ENCODE measurements at regions not wholly inside any gene's neighbourhood (a gene's known extent, or its start where the extent isn't known, plus 50 kb on each side); places are given as distances from the start of the nearest gene placed in this dataset.

DNA sequence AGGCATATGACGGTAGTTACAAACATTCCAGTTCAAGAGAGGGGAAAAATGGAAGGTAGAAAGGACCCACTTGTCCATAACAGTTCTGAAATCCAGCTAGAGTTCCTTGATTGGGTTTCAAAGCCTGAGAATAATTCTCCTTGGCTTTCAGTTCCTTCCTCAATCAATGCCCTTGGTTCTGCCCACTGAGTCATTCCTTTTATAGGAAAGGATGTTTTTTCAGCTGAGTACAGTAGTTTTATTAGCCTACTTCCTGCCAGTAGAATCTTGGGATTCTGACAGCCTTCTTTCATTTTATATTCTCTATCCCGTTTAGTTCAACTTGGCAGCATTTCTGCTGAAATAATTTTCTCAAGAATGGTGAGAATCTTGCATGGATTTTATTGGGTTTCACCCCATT lies 386.9 kb upstream of the SMC2 start:
- Histone ChIP-seq H3K27me3 (ENCODE audit: control insufficient read depth, insufficient read depth, low read length) (no peaks in the 10 kb centered on the region), H3K27ac (ENCODE audit: low read depth in 2 of 2, low read length in 2 of 2) (no peak overlapping the region), H3K9me3 (ENCODE audit: control insufficient read depth in 2 of 3, insufficient read depth in 1 of 3, low read length in 3 of 3) (no peaks in the 10 kb centered on the region), H3K4me3 (ENCODE audit: low read length in 3 of 3) (no peak overlapping the region), H3K36me3 (ENCODE audit: control insufficient read depth in 2 of 3, insufficient read depth in 3 of 3, low read length in 3 of 3) (no peaks in the 10 kb centered on the region), H3K9ac (ENCODE audit: low read length in 3 of 3) (no peak overlapping the region), H3K4me1 (ENCODE audit: control insufficient read depth in 2 of 3, insufficient read depth in 2 of 3, low read depth in 1 of 3, low read length in 3 of 3) (no peaks in the 10 kb centered on the region)
- FAIRE-seq, result no peak
- DNase-seq, result no peak
- intact Hi-C loops (cut with DNase I), result no loop called here
- TF ChIP-seq, protein P1, sequence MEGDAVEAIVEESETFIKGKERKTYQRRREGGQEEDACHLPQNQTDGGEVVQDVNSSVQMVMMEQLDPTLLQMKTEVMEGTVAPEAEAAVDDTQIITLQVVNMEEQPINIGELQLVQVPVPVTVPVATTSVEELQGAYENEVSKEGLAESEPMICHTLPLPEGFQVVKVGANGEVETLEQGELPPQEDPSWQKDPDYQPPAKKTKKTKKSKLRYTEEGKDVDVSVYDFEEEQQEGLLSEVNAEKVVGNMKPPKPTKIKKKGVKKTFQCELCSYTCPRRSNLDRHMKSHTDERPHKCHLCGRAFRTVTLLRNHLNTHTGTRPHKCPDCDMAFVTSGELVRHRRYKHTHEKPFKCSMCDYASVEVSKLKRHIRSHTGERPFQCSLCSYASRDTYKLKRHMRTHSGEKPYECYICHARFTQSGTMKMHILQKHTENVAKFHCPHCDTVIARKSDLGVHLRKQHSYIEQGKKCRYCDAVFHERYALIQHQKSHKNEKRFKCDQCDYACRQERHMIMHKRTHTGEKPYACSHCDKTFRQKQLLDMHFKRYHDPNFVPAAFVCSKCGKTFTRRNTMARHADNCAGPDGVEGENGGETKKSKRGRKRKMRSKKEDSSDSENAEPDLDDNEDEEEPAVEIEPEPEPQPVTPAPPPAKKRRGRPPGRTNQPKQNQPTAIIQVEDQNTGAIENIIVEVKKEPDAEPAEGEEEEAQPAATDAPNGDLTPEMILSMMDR (IDR thresholded peaks at IDR 0.05; ENCODE audit: borderline replicate concordance, extremely low read depth, insufficient read depth), result no peak

DNA sequence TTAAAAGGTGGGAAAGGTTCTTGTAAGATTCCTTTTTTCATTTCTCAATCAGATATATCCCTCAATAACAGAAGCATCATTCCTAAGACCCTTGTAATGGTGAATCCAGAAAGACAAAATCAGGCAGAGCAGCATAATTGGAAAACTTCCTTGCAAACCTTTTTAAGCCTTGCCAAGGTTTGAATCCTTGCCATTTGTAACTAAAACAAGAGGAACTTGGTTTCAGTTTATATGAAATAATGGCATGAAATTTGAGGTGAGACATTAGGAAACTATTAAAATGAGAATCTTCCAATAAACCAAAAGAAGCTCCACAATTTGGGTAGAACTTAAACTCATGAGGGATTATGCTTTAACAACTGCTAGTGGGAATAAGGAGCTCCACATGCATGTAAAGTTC lies 384.7 kb upstream of the SMC2 start:
- H3K36me3 ChIP-seq (ENCODE audit: control insufficient read depth in 2 of 3, insufficient read depth in 3 of 3, low read length in 3 of 3), result no peaks in the 10 kb centered on the region
- H3K4me3 ChIP-seq (ENCODE audit: low read length in 3 of 3), result no peak overlapping the region
- DNase-seq (no peak), FAIRE-seq (no peak)
- H3K9me3 ChIP-seq (ENCODE audit: control insufficient read depth in 2 of 3, insufficient read depth in 1 of 3, low read length in 3 of 3), result no peaks in the 10 kb centered on the region
- TF ChIP-seq, protein P1 (IDR thresholded peaks at IDR 0.05; ENCODE audit: borderline replicate concordance, extremely low read depth, insufficient read depth), result no peak
- no peak overlapping the region for H3K27ac ChIP-seq (ENCODE audit: low read depth in 2 of 2, low read length in 2 of 2)
- no peak overlapping the region for H3K9ac ChIP-seq (ENCODE audit: low read length in 3 of 3)
- intact Hi-C loops (cut with DNase I), result no loop called here
- no peaks in the 10 kb centered on the region for H3K27me3 ChIP-seq (ENCODE audit: control insufficient read depth, insufficient read depth, low read length)
- H3K4me1 ChIP-seq (ENCODE audit: control insufficient read depth in 2 of 3, insufficient read depth in 2 of 3, low read depth in 1 of 3, low read length in 3 of 3), result no peaks in the 10 kb centered on the region

DNA sequence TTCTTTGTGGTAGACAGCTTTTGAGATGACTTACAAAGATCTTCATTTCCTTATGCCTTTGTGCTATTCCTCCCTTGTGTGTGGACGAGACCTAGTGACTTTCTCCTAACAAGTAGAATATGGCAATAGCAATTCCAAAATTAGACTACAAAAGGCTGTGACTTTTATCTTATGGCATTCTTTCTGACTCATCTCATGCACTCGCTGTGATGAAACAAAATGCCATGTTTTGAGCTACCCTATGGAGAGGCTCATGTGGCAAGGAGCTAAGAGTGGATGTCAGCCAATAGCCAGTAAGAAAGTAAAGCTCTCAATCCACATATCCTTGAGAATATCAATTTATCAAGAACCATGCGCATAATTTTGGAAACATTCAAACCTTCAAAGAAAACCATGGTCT lies 380.5 kb upstream of the SMC2 start:
- Histone ChIP-seq H3K36me3 (ENCODE audit: control insufficient read depth in 2 of 3, insufficient read depth in 3 of 3, low read length in 3 of 3) (no peaks in the 10 kb centered on the region), H3K4me3 (ENCODE audit: low read length in 3 of 3) (no peak overlapping the region), H3K27ac (ENCODE audit: low read depth in 2 of 2, low read length in 2 of 2) (no peak overlapping the region), H3K9me3 (ENCODE audit: control insufficient read depth in 2 of 3, insufficient read depth in 1 of 3, low read length in 3 of 3) (no peaks in the 10 kb centered on the region), H3K9ac (ENCODE audit: low read length in 3 of 3) (no peak overlapping the region), H3K27me3 (ENCODE audit: control insufficient read depth, insufficient read depth, low read length) (no peaks in the 10 kb centered on the region), H3K4me1 (ENCODE audit: control insufficient read depth in 2 of 3, insufficient read depth in 2 of 3, low read depth in 1 of 3, low read length in 3 of 3) (no peaks in the 10 kb centered on the region)
- no peak for DNase-seq
- TF ChIP-seq, protein P1 (IDR thresholded peaks at IDR 0.05; ENCODE audit: borderline replicate concordance, extremely low read depth, insufficient read depth), result no peak
- no peak for FAIRE-seq
- intact Hi-C loops (cut with DNase I), result no loop called here

DNA sequence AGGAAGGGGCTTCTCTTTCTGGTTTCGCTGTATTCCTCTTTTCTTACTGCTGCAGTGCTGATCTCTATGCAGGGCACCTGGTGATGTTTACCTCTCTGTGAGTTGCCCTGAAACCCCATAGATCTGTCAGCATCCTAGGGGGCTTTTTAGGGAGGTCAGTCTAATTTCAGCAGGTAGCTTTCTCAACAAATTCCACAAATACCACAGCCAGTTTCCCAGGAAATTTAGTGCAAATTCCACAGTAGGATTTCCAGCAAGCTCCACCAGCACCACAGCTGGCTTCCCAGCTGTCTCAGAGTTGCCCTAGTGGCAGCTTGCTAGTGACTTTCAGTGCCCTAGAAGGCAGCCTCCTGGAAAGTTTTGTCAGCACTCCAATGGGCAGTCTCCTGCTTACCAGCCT lies 379.1 kb upstream of the SMC2 start:
- H3K27me3 ChIP-seq (ENCODE audit: control insufficient read depth, insufficient read depth, low read length), result no peaks in the 10 kb centered on the region
- no peak overlapping the region for H3K27ac ChIP-seq (ENCODE audit: low read depth in 2 of 2, low read length in 2 of 2)
- no peaks in the 10 kb centered on the region for H3K9me3 ChIP-seq (ENCODE audit: control insufficient read depth in 2 of 3, insufficient read depth in 1 of 3, low read length in 3 of 3)
- no peak overlapping the region for H3K4me3 ChIP-seq (ENCODE audit: low read length in 3 of 3)
- no peak for FAIRE-seq
- intact Hi-C loops (cut with DNase I), result no loop called here
- no peak for DNase-seq
- no peak overlapping the region for H3K9ac ChIP-seq (ENCODE audit: low read length in 3 of 3)
- no peaks in the 10 kb centered on the region for H3K36me3 ChIP-seq (ENCODE audit: control insufficient read depth in 2 of 3, insufficient read depth in 3 of 3, low read length in 3 of 3)
- H3K4me1 ChIP-seq (ENCODE audit: control insufficient read depth in 2 of 3, insufficient read depth in 2 of 3, low read depth in 1 of 3, low read length in 3 of 3), result no peaks in the 10 kb centered on the region
- TF ChIP-seq, protein P1 (IDR thresholded peaks at IDR 0.05; ENCODE audit: borderline replicate concordance, extremely low read depth, insufficient read depth), result no peak

Measured in kidney (tissue), 13 donors.